SK-N-MC (cell line): ENCODE measurements at regions not wholly inside any gene's neighbourhood (a gene's known extent, or its start where the extent isn't known, plus 50 kb on each side); places are given as distances from the start of the nearest gene placed in this dataset.
A peak's percentile ranks its signal among the peaks of the same experiment; 100 is the strongest.

Experiments used
- DNase-seq: peaks from one replicate; pipeline ENCODE4 v3.0.0-alpha.2; 2011; ENCODE audit warnings: low read depth, low spot score
- H3K27ac ChIP-seq: fragments of 200-600 bp; sonication (generic); 2 replicates; pipeline ENCODE4 v1.5.1; 2016; ENCODE audit warnings: mixed run types
- H3K36me3 ChIP-seq: fragments of 200-600 bp; sonication (generic); 2 replicates; pipeline ENCODE4 v1.6.1; 2017; ENCODE audit warnings: antibody characterized with exemption, low read length, mixed read lengths; ENCODE audit not compliant: insufficient read depth
- H3K4me3 ChIP-seq: fragments of 200-600 bp; sonication (generic); 2 replicates; pipeline ENCODE4 v1.5.1; 2016
- H3K9ac ChIP-seq: fragments of 200-600 bp; sonication (generic); 2 replicates; pipeline ENCODE4 v1.8.0; 2017; ENCODE audit warnings: mixed run types, mixed read lengths; ENCODE audit not compliant: insufficient read length
- H3K9me3 ChIP-seq: fragments of 200-600 bp; sonication (generic); 2 replicates; pipeline ENCODE4 v1.6.1; 2017; ENCODE audit warnings: low read depth, mild to moderate bottlenecking, antibody characterized with exemption, low read length, moderate library complexity, mixed read lengths
- EZH2 ChIP-seq: fragments of 200-600 bp; sonication (generic); IDR thresholded peaks from one replicate; pipeline ENCODE4 v1.6.1; 2017; ENCODE audit warnings: antibody characterized with exemption
- FOXP2 ChIP-seq: optimal IDR thresholded peaks from 2 replicates; pipeline ENCODE3; 2011; ENCODE audit warnings: mild to moderate bottlenecking, moderate library complexity; ENCODE audit not compliant: insufficient read depth; ENCODE audit errors: extremely low read length, control extremely low read depth
- POLR2AphosphoS5 ChIP-seq: IDR thresholded peaks from 2 replicates; pipeline ENCODE4 v1.6.1; 2012; ENCODE audit warnings: mild to moderate bottlenecking, low read depth, low read length, borderline replicate concordance

DNA sequence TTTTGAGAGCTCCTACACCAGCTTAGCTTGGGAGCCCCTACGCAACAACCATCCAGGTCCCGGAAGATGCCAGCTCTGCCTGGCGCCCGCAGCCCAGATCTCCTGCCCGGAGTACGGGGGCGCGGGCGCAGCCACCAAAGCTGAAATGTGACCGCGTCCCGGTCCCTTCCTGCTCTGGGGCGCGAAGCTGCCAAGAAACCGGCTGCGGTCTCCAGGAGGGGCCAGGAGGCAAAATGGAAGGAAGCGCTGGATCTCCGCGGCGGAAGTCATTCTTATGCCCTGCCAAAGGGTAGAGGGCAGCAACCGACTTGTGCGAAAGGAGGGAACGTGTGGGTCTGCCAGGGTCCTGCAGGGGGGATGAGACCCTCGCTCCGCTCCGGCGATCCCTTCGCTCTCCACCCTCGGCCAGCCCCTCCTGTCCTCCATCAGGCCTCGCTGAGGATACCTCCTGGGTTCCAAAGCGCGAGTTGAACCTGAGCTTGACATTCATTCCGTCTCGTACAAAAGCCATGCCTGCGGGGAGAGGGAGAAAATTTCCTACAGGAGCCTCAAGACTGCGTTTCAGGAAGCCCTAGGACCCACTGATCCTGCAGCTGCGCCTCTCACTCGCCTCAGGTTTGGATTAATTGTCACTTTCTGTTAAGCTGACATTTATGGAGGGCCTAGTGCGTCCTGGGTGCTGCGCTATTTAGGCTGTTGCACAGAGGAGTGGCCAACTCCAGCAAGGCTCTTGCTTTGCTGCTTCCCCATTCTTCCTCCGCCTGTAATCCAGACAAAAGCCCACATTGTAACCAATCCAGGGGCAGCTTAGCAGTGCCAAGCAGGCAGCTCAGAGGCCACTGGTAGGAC lies 98.3 kb upstream of the VGLL3 start:
- no peak for DNase-seq
- Histone ChIP-seq H3K4me3 (no peak overlapping the region), H3K36me3 (no peaks in the 10 kb centered on the region), H3K27ac (no peak overlapping the region), H3K9me3 (no peaks in the 10 kb centered on the region), H3K9ac (no peak overlapping the region)
- TF ChIP-seq POLR2AphosphoS5 (no peak), FOXP2 (no peak), EZH2 (no peak)

- no peak for DNase-seq
- Histone ChIP-seq H3K36me3 (no peaks in the 10 kb centered on the region), H3K9me3 (no peaks in the 10 kb centered on the region), H3K9ac (no peak overlapping the region), H3K27ac (no peak overlapping the region), H3K4me3 (no peak overlapping the region)
- TF ChIP-seq EZH2 (no peak), POLR2AphosphoS5 (no peak), FOXP2 (no peak)
Observed at GRCh38 chr3:87088430-87088992, 97.6 kb upstream of the VGLL3 start.

DNA sequence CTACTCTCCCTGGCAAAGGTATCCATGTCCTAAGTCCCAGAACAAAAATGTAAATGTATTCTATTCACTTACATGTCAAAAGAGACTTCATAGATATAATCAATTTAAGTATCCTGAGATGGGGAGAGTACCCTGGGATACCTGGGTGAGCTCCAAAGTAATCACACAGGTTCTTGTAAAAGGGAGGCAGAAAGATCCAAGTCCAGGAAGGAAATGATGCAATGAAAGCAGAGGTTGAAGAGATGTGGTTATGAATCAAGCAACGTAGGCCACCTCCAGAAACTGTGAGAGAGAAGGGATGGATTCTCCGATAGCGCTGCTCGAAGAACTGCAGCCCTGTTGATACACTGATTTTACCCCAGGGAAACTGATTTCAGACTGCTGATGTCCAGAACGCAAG lies 93.9 kb upstream of the VGLL3 start:
- TF ChIP-seq FOXP2 (no peak), EZH2 (no peak), POLR2AphosphoS5 (no peak)
- H3K9me3 ChIP-seq: no peaks in the 10 kb centered on the region
- H3K4me3 ChIP-seq: no peak overlapping the region
- H3K9ac ChIP-seq: no peak overlapping the region
- DNase-seq: no peak
- H3K27ac ChIP-seq: no peak overlapping the region
- no peaks in the 10 kb centered on the region for H3K36me3 ChIP-seq

- DNase-seq: no peak
- Histone ChIP-seq H3K9ac (no peak overlapping the region), H3K9me3 (no peaks in the 10 kb centered on the region), H3K36me3 (no peaks in the 10 kb centered on the region), H3K27ac (no peak overlapping the region), H3K4me3 (no peak overlapping the region)
- TF ChIP-seq POLR2AphosphoS5 (no peak), EZH2 (no peak), FOXP2 (no peak)
Observed at GRCh38 chr3:87082796-87083440, 92.0 kb upstream of the VGLL3 start.

DNA sequence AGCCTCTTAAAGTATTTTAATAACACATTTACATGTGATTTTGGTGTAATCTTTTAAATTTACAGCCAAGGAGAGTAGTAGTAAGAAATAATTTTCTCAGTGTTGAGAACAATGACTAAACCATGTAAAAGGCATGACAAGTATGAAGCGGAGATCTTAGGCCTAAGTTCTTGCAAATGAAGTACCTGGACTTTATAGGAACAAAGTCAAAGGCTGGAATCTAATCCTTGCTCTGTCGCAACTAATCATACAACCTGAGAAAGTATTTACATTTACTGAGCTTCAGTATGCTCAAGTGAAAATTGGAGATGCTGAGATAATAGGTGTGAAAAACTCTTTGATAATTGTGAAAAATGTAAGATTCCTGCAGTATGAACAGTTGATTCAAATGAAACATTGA lies 86.4 kb upstream of the VGLL3 start:
- no peak for DNase-seq
- Histone ChIP-seq H3K36me3 (no peaks in the 10 kb centered on the region), H3K9me3 (no peaks in the 10 kb centered on the region), H3K4me3 (no peak overlapping the region), H3K27ac (no peak overlapping the region), H3K9ac (no peak overlapping the region)
- no peak for TF ChIP-seq EZH2
- no peak for TF ChIP-seq FOXP2
- no peak for TF ChIP-seq POLR2AphosphoS5

DNA sequence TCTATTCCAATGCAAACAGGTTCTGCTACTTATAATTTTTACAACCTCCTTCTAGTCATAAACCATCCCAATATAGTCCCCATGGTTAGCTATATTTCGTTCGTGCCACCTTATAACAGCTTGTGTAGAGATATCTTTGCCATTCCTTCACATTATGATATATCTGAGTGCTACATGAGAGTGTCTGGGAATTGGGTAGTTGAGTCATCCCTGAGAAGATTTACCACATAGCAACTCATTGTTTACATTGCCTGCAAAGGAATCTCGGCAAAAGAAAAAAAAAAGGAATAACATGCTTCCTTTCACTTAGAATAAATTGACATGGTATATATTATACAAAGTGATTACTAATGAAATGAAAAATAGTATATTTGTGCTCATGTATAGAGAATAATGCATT lies 86.0 kb upstream of the VGLL3 start:
- no peak for TF ChIP-seq POLR2AphosphoS5
- no peak for TF ChIP-seq FOXP2
- TF ChIP-seq EZH2: no peak
- Histone ChIP-seq H3K4me3 (no peak overlapping the region), H3K27ac (no peak overlapping the region), H3K36me3 (no peaks in the 10 kb centered on the region), H3K9ac (no peak overlapping the region), H3K9me3 (no peaks in the 10 kb centered on the region)
- no peak for DNase-seq

DNA sequence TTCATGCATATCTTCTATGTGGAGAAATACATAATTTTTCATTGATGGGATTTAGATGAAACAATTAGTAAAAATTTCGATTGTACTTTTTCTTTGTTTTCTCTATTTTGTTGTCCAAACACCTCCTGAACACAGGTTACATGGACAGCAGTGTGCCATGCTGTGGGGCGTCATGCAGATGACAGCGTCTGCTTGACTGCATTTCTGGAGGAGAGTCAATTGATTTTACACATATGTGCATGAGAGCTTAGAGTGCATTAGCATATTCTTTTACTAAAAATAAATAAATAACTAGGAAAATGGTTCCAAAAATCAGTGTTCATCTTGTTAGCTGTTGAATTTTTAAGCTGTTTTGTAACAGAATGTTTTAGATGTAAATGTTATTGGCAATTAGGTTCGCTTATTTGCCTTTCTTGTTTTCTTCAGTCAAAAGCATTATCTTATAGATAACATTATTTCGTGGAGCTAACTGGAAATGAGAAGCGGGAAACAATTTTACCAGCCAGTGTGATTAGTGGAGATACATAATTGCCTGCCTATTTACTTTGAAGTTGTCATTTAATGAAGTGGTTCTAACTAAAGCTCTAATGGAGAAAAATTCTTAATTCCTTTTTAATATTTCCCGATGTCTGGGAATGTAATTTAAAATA lies 82.7 kb upstream of the VGLL3 start:
- no peak overlapping the region for H3K4me3 ChIP-seq
- H3K27ac ChIP-seq: no peak overlapping the region
- no peak for DNase-seq
- H3K9ac ChIP-seq: no peak overlapping the region
- H3K36me3 ChIP-seq: no peaks in the 10 kb centered on the region
- TF ChIP-seq FOXP2 (no peak), EZH2 (no peak), POLR2AphosphoS5 (no peak)
- no peaks in the 10 kb centered on the region for H3K9me3 ChIP-seq

DNA sequence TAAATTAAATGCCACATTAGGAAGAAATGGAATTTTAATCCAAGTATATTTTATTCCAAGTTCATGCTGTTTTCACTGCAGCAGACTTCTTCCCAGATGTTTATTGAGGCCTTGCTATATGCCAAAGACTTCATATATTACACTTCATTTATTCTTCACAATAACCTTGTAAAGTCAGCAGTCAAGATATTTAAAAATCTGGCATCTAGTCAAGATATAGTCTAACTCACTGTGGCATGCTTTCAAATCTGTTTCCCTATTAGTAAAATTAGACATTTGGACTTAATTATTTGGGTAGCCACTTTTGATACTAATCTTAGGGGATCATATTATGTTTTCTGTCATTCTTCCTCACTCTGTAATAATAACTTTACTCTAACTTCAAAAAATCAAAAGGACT lies 81.5 kb upstream of the VGLL3 start:
- no peaks in the 10 kb centered on the region for H3K9me3 ChIP-seq
- TF ChIP-seq POLR2AphosphoS5 (no peak), EZH2 (no peak), FOXP2 (no peak)
- no peak overlapping the region for H3K9ac ChIP-seq
- H3K27ac ChIP-seq: peak overlapping the region; percentile 88
- H3K36me3 ChIP-seq: no peaks in the 10 kb centered on the region
- peak overlapping the region; percentile 39; the same call in 1 of the 2 replicates for H3K4me3 ChIP-seq
- DNase-seq: no peak
